D721Med (cell line): ENCODE measurements at regions not wholly inside any gene's neighbourhood (a gene's known extent, or its start where the extent isn't known, plus 50 kb on each side); places are given as distances from the start of the nearest gene placed in this dataset.
"Not testable (repeated sequence)": the region's sequence is repeated elsewhere in the genome, so short reads cannot be mapped to it uniquely, and the experiment has no call there.

Experiments used
- DNase-seq: peaks from one replicate; pipeline ENCODE4 v3.0.0; 2011; ENCODE audit warnings: low spot score; ENCODE audit not compliant: insufficient read length
- FAIRE-seq: peaks from 2 replicates; lab custom pipeline; 2011; peaks lifted over from hg19 to GRCh38; lab: Jason Lieb, UNC
- CTCF ChIP-seq: IDR thresholded peaks from 2 replicates; pipeline ENCODE4 v1.5.1; 2012; ENCODE audit warnings: mild to moderate bottlenecking, control low read depth; ENCODE audit not compliant: insufficient read depth; ENCODE audit errors: missing control alignments

GRCh38 chr17:30644713-30645112 is 167.5 kb downstream of the GOSR1 start:
- not testable (repeated sequence) for FAIRE-seq, DNase-seq

DNA sequence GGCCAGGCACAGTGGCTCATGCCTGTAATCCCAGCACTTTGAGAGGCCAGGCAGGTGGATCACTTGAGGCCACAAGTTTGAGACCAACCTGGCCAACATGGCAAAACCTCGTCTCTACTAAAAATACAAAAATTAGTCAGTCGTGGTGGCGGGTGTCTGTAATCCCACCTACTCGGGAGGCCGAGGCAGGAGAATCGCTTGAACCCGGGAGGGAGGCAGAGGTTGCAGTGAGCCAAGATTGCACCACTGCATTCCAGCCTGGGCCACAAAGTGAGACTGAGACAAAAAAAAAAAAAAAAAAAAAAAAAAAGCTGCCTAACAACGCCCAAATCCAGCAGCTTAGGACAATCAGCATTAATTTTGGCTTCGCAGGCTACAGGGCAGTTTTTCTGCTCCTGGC is 167.1 kb downstream of the GOSR1 start:
- not testable (repeated sequence) for DNase-seq

DNA sequence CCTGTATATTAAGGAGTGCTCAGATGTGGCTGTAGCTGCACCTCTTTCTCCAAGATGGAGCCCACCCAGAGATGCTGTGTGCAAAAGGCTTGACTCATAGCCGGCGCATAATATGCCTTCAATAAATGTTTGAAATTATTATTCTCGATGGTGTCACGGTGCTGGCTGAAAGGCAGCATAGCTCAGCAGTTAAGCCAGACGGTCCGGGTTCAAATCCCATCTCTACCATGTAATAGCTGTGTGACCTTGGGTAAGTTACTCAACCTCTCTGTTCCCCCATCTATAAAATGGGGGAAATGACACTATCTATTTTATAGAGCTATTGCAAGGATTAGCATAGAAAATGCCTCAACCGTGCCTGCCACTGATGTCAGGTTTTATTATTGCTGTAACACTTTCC is 164.2 kb downstream of the GOSR1 start:
- not testable (repeated sequence) for DNase-seq, FAIRE-seq

More for the DNA sequence above, 167.1 kb downstream of the GOSR1 start:
- not testable (repeated sequence) for FAIRE-seq

DNA sequence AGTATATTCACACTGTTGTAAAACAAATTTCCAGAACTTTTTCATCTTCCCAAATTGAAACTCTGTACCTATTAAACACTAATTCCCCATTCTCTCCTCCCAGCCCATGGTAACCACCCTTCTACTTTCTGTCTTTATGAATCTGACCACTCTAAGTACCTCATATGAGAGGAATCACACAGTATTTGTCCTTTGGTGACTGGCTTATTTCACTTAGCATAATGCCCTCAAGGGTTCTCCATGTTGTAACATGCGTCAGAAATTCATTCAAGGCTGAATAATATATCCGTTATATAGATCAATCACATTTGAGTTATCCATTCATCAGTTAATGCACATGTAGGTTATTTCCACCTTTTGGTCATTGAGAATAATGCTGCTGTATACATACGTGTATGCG is 162.2 kb downstream of the GOSR1 start:
- FAIRE-seq, DNase-seq: not testable (repeated sequence)

DNA sequence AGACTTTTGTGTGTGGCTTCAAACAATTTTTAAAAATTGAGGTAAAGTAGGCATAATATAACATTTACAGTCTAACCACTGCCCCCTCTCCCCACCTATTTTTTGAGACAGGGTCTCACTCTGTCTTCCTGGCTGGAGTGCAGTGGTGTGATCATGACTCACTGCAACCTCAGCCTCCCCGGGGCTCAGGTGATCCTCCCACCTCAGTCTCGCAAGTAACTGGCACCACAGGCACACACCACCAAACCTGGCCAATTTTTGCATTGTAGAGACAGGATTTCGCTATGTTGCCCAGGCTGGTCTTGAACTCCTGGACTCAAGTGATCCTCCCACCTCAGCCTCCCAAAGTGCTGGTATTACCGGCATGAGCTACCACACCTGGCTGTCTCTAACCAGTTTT is 161.8 kb downstream of the GOSR1 start:
- not testable (repeated sequence) for FAIRE-seq, DNase-seq

DNA sequence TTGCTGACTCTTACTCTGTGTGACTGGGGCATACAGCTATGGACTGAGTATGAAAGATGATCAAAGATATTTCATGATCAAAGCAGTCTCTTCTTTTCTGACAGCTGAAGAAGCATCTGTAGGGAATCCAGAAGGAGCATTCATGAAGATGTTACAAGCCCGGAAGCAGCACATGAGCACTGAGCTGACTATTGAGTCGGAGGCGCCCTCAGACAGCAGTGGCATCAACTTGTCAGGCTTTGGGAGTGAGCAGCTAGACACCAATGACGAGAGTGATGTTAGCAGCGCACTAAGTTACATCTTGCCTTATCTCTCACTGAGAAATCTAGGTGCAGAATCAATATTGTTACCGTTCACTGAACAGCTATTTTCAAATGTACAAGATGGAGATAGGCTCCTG is 154.4 kb downstream of the GOSR1 start:
- not testable (repeated sequence) for FAIRE-seq, DNase-seq

GRCh38 chr17:30625380-30625779 is 148.2 kb downstream of the GOSR1 start:
- not testable (repeated sequence) for DNase-seq, FAIRE-seq

DNA sequence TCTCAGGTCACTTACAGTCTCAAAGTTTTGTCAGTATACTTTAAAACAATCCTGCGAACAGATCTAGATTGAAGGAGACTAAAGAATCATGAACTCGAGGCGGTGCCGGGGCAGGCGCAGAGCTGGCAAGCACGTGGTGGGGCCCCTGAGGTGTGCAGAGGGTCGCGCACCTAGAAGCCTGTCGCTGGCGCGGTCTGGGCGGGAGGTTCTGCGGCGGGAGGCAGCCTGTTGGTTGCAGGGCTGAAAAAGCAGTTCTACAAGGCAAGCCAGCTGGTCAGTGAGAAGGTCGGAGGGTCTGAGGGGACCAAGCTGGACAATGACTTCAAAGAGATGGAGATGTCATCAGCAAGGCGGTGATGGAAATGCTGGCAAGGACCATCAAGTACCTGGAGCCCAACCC is 147.0 kb downstream of the GOSR1 start:
- not testable (repeated sequence) for FAIRE-seq, DNase-seq

GRCh38 chr17:30609682-30610081 is 132.5 kb downstream of the GOSR1 start:
- FAIRE-seq, DNase-seq: not testable (repeated sequence)

- DNase-seq (no peak), FAIRE-seq (no peak)
- no peak for TF ChIP-seq CTCF
These were observed 128.3 kb downstream of the GOSR1 start for GRCh38 chr17:30605523-30605922.

GRCh38 chr17:30605027-30605426 is 127.8 kb downstream of the GOSR1 start:
- FAIRE-seq (no peak), DNase-seq (no peak)
- no peak for TF ChIP-seq CTCF

GRCh38 chr17:30602396-30602795 is 125.2 kb downstream of the GOSR1 start:
- not testable (repeated sequence) for FAIRE-seq

GRCh38 chr17:30601984-30602383 is 124.8 kb downstream of the GOSR1 start:
- not testable (repeated sequence) for FAIRE-seq, DNase-seq

More at GRCh38 chr17:30602396-30602795, 125.2 kb downstream of the GOSR1 start:
- DNase-seq, result not testable (repeated sequence)
